ENCODE measurements at regions not wholly inside any gene's neighbourhood (a gene's known extent, or its start where the extent isn't known, plus 50 kb on each side); places are given as distances from the start of the nearest gene placed in this dataset.

DNA sequence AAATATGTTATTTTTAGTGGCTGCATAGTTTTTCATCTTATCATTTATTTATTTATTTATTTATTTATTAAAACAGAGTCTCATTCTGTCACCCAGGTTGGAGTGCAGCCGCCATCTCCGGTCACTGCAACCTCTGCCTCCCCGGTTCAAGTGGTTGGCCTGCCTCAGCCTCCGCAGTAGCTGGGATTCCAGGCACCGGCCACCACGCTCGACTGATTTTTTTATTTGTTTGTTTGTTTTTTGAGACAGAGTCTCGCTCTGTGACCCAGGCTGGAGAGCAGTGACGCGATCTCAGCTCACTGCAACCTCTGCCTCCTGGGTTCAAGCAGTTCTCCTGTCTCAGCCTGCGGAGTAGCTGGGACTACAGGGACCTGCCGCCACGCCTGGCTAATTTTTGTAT lies 262.9 kb upstream of the DDI1 start (continued):
- TF ChIP-seq AFF4 (CRISPR knock-in tag; IDR thresholded peaks at IDR 0.05; ENCODE audit: borderline replicate concordance): no peak
- TF ChIP-seq, protein P1, sequence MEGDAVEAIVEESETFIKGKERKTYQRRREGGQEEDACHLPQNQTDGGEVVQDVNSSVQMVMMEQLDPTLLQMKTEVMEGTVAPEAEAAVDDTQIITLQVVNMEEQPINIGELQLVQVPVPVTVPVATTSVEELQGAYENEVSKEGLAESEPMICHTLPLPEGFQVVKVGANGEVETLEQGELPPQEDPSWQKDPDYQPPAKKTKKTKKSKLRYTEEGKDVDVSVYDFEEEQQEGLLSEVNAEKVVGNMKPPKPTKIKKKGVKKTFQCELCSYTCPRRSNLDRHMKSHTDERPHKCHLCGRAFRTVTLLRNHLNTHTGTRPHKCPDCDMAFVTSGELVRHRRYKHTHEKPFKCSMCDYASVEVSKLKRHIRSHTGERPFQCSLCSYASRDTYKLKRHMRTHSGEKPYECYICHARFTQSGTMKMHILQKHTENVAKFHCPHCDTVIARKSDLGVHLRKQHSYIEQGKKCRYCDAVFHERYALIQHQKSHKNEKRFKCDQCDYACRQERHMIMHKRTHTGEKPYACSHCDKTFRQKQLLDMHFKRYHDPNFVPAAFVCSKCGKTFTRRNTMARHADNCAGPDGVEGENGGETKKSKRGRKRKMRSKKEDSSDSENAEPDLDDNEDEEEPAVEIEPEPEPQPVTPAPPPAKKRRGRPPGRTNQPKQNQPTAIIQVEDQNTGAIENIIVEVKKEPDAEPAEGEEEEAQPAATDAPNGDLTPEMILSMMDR (IDR thresholded peaks at IDR 0.05): no peak

GRCh38 chr11:103779054-103779453 lies 257.4 kb upstream of the DDI1 start:
- ChIA-PET POLR2A (interaction anchor here (0.7 kb wide), 1 partner anchor 93 kb away, joined by 3 read pairs; no protein-coding TSS in a partner anchor), CTCF (no interaction called here)
- Mint-ChIP-seq H3K27ac (no peak overlapping the region), H3K4me3 (no peak overlapping the region), H3K36me3 (no peaks in the 10 kb centered on the region), H3K9me3 (no peaks in the 10 kb centered on the region), H3K27me3 (ENCODE audit: low read depth) (no peaks in the 10 kb centered on the region), H3K4me1 (peaks cover 10% of the 10 kb centered on the region)
- no peak for DNase-seq (ENCODE audit: low spot score)
- TF ChIP-seq NR1H2 (CRISPR knock-in tag; IDR thresholded peaks at IDR 0.05) (no peak), MYBL2 (CRISPR knock-in tag; IDR thresholded peaks at IDR 0.05) (no peak), HMGXB4 (CRISPR knock-in tag; IDR thresholded peaks at IDR 0.05) (no peak), TEAD1 (CRISPR knock-in tag; IDR thresholded peaks at IDR 0.05) (no peak), ATF1 (CRISPR knock-in tag; IDR thresholded peaks at IDR 0.05) (no peak), USF2 (CRISPR knock-in tag; IDR thresholded peaks at IDR 0.05) (no peak), TEAD4 (CRISPR knock-in tag; IDR thresholded peaks at IDR 0.05) (no peak), PRDM15 (CRISPR knock-in tag; IDR thresholded peaks at IDR 0.05) (no peak), ZNF317 (CRISPR knock-in tag; IDR thresholded peaks at IDR 0.05; ENCODE audit: borderline replicate concordance, low read depth) (no peak), ZNF121 (CRISPR knock-in tag; IDR thresholded peaks at IDR 0.05) (no peak), JAZF1 (CRISPR knock-in tag; IDR thresholded peaks at IDR 0.05) (no peak), KAT7 (CRISPR knock-in tag; IDR thresholded peaks at IDR 0.05; ENCODE audit: borderline replicate concordance) (no peak)
- TF ChIP-seq, protein P2, sequence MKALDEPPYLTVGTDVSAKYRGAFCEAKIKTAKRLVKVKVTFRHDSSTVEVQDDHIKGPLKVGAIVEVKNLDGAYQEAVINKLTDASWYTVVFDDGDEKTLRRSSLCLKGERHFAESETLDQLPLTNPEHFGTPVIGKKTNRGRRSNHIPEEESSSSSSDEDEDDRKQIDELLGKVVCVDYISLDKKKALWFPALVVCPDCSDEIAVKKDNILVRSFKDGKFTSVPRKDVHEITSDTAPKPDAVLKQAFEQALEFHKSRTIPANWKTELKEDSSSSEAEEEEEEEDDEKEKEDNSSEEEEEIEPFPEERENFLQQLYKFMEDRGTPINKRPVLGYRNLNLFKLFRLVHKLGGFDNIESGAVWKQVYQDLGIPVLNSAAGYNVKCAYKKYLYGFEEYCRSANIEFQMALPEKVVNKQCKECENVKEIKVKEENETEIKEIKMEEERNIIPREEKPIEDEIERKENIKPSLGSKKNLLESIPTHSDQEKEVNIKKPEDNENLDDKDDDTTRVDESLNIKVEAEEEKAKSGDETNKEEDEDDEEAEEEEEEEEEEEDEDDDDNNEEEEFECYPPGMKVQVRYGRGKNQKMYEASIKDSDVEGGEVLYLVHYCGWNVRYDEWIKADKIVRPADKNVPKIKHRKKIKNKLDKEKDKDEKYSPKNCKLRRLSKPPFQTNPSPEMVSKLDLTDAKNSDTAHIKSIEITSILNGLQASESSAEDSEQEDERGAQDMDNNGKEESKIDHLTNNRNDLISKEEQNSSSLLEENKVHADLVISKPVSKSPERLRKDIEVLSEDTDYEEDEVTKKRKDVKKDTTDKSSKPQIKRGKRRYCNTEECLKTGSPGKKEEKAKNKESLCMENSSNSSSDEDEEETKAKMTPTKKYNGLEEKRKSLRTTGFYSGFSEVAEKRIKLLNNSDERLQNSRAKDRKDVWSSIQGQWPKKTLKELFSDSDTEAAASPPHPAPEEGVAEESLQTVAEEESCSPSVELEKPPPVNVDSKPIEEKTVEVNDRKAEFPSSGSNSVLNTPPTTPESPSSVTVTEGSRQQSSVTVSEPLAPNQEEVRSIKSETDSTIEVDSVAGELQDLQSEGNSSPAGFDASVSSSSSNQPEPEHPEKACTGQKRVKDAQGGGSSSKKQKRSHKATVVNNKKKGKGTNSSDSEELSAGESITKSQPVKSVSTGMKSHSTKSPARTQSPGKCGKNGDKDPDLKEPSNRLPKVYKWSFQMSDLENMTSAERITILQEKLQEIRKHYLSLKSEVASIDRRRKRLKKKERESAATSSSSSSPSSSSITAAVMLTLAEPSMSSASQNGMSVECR (CRISPR knock-in tag; IDR thresholded peaks at IDR 0.05; ENCODE audit: borderline replicate concordance): no peak
- TF ChIP-seq, protein P3, sequence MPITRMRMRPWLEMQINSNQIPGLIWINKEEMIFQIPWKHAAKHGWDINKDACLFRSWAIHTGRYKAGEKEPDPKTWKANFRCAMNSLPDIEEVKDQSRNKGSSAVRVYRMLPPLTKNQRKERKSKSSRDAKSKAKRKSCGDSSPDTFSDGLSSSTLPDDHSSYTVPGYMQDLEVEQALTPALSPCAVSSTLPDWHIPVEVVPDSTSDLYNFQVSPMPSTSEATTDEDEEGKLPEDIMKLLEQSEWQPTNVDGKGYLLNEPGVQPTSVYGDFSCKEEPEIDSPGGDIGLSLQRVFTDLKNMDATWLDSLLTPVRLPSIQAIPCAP (CRISPR knock-in tag; IDR thresholded peaks at IDR 0.05): no peak
- TF ChIP-seq, protein P4, sequence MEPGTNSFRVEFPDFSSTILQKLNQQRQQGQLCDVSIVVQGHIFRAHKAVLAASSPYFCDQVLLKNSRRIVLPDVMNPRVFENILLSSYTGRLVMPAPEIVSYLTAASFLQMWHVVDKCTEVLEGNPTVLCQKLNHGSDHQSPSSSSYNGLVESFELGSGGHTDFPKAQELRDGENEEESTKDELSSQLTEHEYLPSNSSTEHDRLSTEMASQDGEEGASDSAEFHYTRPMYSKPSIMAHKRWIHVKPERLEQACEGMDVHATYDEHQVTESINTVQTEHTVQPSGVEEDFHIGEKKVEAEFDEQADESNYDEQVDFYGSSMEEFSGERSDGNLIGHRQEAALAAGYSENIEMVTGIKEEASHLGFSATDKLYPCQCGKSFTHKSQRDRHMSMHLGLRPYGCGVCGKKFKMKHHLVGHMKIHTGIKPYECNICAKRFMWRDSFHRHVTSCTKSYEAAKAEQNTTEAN (CRISPR knock-in tag; IDR thresholded peaks at IDR 0.05): no peak
- ATAC-seq: no peak
